Suprapubic skin (tissue), 3 donors: ENCODE measurements at regions not wholly inside any gene's neighbourhood (a gene's known extent, or its start where the extent isn't known, plus 50 kb on each side); places are given as distances from the start of the nearest gene placed in this dataset.

Experiments used
- POLR2A ChIP-seq, 2 donors: fragments of 450-650 bp; IDR thresholded peaks; one replicate each; pipeline ENCODE4 v1.6.1; 2017; ENCODE audit warnings: antibody characterized with exemption in 2 of 2, mild to moderate bottlenecking in 2 of 2, moderate library complexity in 2 of 2
- TF ChIP-seq, protein P1 (sequence below), 2 donors: fragments of 200-600 bp in 1 of 2; fragments of 450-650 bp in 1 of 2; sonication (generic) in 1 of 2; IDR thresholded peaks; one replicate each; pipeline ENCODE4 v1.5.1; 2016 to 2019; ENCODE audit warnings: antibody characterized with exemption in 2 of 2, mild to moderate bottlenecking in 1 of 2, moderate library complexity in 1 of 2

DNA sequence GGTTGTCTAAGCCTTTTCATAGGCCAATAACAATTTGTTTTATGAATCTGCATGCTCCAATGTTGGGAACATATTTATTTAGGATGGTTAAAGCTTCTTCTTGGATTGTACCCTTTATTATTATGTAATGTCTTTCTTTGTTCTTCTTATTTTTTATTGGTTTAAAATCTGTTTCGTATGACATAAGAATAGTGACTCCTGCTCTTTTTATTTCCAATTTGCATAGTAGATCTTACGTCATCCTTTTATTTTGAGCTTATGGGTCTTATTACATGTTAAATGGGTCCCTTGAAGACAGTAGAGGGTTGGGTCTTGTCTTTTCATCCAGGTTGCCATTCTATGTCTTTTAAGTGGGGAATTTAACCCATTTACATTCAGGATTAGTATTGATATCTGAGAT, 561.9 kb upstream of the GHITM start:
- TF ChIP-seq POLR2A (IDR thresholded peaks at IDR 0.05), result no peak
- TF ChIP-seq, protein P1, sequence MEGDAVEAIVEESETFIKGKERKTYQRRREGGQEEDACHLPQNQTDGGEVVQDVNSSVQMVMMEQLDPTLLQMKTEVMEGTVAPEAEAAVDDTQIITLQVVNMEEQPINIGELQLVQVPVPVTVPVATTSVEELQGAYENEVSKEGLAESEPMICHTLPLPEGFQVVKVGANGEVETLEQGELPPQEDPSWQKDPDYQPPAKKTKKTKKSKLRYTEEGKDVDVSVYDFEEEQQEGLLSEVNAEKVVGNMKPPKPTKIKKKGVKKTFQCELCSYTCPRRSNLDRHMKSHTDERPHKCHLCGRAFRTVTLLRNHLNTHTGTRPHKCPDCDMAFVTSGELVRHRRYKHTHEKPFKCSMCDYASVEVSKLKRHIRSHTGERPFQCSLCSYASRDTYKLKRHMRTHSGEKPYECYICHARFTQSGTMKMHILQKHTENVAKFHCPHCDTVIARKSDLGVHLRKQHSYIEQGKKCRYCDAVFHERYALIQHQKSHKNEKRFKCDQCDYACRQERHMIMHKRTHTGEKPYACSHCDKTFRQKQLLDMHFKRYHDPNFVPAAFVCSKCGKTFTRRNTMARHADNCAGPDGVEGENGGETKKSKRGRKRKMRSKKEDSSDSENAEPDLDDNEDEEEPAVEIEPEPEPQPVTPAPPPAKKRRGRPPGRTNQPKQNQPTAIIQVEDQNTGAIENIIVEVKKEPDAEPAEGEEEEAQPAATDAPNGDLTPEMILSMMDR (IDR thresholded peaks at IDR 0.05), result no peak
